Lower lobe of right lung (tissue), 2 donors: ENCODE measurements at regions not wholly inside any gene's neighbourhood (a gene's known extent, or its start where the extent isn't known, plus 50 kb on each side); places are given as distances from the start of the nearest gene placed in this dataset.
A peak's percentile ranks its signal among the peaks of the same experiment; 100 is the strongest.

Experiments
- ATAC-seq, 2 donors: fragments of 200-7000 bp; cut with Tn5 transposase; one replicate each; pipeline ENCODE4 v1.9.1; 2020 to 2022; ENCODE audit warnings: mild to moderate bottlenecking in 2 of 2, moderate library complexity in 2 of 2
- DNase-seq: peaks from one replicate; pipeline ENCODE4 v3.0.0-alpha.2; 2020
- H3K27ac ChIP-seq: fragments of 200-600 bp; one replicate; pipeline ENCODE4 v1.8.0; 2022
- H3K27me3 ChIP-seq: fragments of 200-600 bp; one replicate; pipeline ENCODE4 v1.8.0; 2022; ENCODE audit warnings: low read depth
- H3K36me3 ChIP-seq: fragments of 200-600 bp; one replicate; pipeline ENCODE4 v1.8.0; 2022; ENCODE audit warnings: mild to moderate bottlenecking
- H3K4me1 ChIP-seq: fragments of 200-600 bp; one replicate; pipeline ENCODE4 v1.8.0; 2022
- H3K4me3 ChIP-seq: fragments of 200-600 bp; one replicate; pipeline ENCODE4 v1.8.0; 2022; ENCODE audit warnings: mild to moderate bottlenecking
- H3K9me3 ChIP-seq: fragments of 200-600 bp; one replicate; pipeline ENCODE4 v1.8.0; 2022
- intact Hi-C: fragments of 100-400 bp; cut with DNase I; formaldehyde crosslinking; loops from one replicate; pipeline ENCODE4 v1.11.0; 2022
- TF ChIP-seq, protein P1 (sequence below): fragments of 200-600 bp; IDR thresholded peaks from one replicate; pipeline ENCODE4 v1.8.0; 2022; ENCODE audit warnings: antibody characterized with exemption, mild to moderate bottlenecking
- donor health status: DM: no; HTN: yes; CAD: no; lungs with severe emphysema.

- Histone ChIP-seq H3K27ac (no peak overlapping the region), H3K36me3 (no peaks in the 10 kb centered on the region), H3K27me3 (no peaks in the 10 kb centered on the region), H3K4me3 (no peak overlapping the region), H3K9me3 (no peaks in the 10 kb centered on the region), H3K4me1 (peaks cover 18% of the 10 kb centered on the region)
- DNase-seq (no peak), ATAC-seq (no peak)
- intact Hi-C loops = no loop called here
- TF ChIP-seq, protein P1, sequence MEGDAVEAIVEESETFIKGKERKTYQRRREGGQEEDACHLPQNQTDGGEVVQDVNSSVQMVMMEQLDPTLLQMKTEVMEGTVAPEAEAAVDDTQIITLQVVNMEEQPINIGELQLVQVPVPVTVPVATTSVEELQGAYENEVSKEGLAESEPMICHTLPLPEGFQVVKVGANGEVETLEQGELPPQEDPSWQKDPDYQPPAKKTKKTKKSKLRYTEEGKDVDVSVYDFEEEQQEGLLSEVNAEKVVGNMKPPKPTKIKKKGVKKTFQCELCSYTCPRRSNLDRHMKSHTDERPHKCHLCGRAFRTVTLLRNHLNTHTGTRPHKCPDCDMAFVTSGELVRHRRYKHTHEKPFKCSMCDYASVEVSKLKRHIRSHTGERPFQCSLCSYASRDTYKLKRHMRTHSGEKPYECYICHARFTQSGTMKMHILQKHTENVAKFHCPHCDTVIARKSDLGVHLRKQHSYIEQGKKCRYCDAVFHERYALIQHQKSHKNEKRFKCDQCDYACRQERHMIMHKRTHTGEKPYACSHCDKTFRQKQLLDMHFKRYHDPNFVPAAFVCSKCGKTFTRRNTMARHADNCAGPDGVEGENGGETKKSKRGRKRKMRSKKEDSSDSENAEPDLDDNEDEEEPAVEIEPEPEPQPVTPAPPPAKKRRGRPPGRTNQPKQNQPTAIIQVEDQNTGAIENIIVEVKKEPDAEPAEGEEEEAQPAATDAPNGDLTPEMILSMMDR = no peak
Observed at GRCh38 chr1:183736343-183736742, 68.6 kb upstream of the RGL1 start.

GRCh38 chr1:183735069-183735860, 69.7 kb upstream of the RGL1 start:
- TF ChIP-seq, protein P1 = no peak
- peak overlapping the region; percentile 9 for H3K27ac ChIP-seq
- H3K4me1 ChIP-seq = peaks cover 21% of the 10 kb centered on the region
- intact Hi-C loops = no loop called here
- no peak for DNase-seq
- no peaks in the 10 kb centered on the region for H3K27me3 ChIP-seq
- ATAC-seq = peak in 1 of 2 donors; percentile 27
- no peak overlapping the region for H3K4me3 ChIP-seq
- no peaks in the 10 kb centered on the region for H3K9me3 ChIP-seq
- H3K36me3 ChIP-seq = no peaks in the 10 kb centered on the region

- H3K27me3 ChIP-seq = no peaks in the 10 kb centered on the region
- intact Hi-C loops = no loop called here
- H3K9me3 ChIP-seq = no peaks in the 10 kb centered on the region
- no peak overlapping the region for H3K4me3 ChIP-seq
- H3K4me1 ChIP-seq = peaks cover 21% of the 10 kb centered on the region
- peak overlapping the region; percentile 9 for H3K27ac ChIP-seq
- TF ChIP-seq, protein P1 = no peak
- ATAC-seq (peak; percentile 38 to 57), DNase-seq (no peak)
- H3K36me3 ChIP-seq = no peaks in the 10 kb centered on the region
Observed at GRCh38 chr1:183734543-183735036, 70.3 kb upstream of the RGL1 start.

DNA sequence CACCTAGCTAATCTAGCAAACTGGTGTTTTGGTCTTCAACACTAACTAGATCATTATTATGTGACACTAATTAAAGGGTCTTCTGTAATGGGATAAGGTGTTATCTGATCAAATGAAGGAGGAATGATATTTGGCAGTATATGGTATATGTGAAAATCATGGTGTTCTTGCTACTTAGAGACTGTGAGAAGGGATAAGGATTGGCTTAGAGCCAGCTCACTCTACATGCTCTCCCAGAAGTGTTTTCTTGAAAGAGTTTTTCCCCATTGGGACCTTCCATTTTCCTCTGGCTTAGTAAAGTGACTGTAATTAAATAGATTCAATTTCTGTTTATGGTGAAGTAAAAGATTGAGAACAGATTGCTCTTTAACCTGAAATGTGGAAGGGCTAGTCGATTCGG, 71.2 kb upstream of the RGL1 start:
- peaks cover 21% of the 10 kb centered on the region for H3K4me1 ChIP-seq
- ATAC-seq (no peak), DNase-seq (no peak)
- H3K27ac ChIP-seq = no peak overlapping the region
- no peaks in the 10 kb centered on the region for H3K27me3 ChIP-seq
- intact Hi-C loops = no loop called here
- no peaks in the 10 kb centered on the region for H3K36me3 ChIP-seq
- H3K4me3 ChIP-seq = no peak overlapping the region
- no peaks in the 10 kb centered on the region for H3K9me3 ChIP-seq
- TF ChIP-seq, protein P1 = no peak

DNA sequence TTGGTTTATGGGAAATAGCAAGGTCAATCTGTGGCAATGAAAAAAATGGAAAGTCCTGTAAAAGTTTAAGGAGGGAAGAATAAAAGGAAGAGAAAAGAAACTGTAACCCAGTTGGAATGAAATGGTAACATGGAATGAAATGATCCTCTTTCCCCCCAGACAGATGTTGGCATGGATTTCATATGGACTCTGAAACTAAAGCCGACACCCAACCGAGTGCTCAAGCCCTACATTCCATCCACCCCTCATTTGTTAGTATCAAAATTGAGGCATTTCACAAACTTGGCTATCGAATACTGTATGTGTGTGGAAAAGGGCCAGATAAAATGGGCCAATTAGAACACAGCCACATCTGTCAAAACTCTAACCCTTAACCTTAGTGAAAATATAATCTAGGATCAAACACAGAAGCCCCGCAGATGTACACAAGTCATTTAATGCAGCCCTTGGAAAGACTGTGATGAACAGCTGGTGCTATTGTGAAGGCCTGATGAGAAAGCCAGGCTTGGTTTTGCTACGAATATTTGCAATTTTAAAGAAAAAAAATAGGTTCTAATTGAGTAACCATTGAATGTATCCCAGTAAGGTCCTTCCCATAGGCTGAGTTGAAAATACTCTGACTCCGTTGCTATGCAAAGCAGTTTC, 72.6 kb upstream of the RGL1 start:
- TF ChIP-seq, protein P1 = no peak
- Histone ChIP-seq H3K27ac (no peak overlapping the region), H3K9me3 (no peaks in the 10 kb centered on the region), H3K4me1 (peaks cover 21% of the 10 kb centered on the region), H3K27me3 (no peaks in the 10 kb centered on the region), H3K4me3 (no peak overlapping the region), H3K36me3 (no peaks in the 10 kb centered on the region)
- ATAC-seq (no peak), DNase-seq (no peak)
- intact Hi-C loops = no loop called here
